GM18526 (cell line): ENCODE measurements at regions not wholly inside any gene's neighbourhood (a gene's known extent, or its start where the extent isn't known, plus 50 kb on each side); places are given as distances from the start of the nearest gene placed in this dataset.

Source experiments
- POLR2A ChIP-seq: IDR thresholded peaks from 3 replicates; pipeline ENCODE4 v1.6.1; 2011; ENCODE audit not compliant: insufficient read length; ENCODE audit errors: extremely low read depth

DNA sequence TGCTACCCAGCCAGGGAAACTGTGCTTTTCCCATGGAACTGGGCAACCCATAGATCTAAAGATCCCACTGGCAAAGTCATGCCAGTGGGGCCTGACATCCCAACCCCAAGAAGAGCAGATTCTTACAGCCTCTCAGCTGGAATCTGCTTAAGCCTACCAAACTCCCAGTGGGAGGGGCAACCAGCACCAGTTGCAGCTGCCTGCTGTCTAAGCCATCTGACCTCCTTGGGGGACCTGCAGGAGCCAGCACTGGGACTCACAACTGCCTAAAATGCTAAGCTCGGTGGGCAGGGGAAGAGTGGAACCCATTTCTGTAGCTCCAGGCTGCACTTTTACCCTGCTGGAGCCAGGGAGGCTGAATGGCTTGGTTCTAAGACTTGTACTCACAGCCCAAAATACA lies 770.7 kb upstream of the SLC8A1 start:
- no peak for TF ChIP-seq POLR2A

- TF ChIP-seq POLR2A, result no peak
These were observed 782.2 kb upstream of the SLC8A1 start for GRCh38 chr2:41234093-41234492.

- TF ChIP-seq POLR2A, result no peak
These were observed 789.6 kb upstream of the SLC8A1 start for GRCh38 chr2:41241325-41242000.

- TF ChIP-seq POLR2A, result no peak
These were observed 790.1 kb upstream of the SLC8A1 start for GRCh38 chr2:41242001-41242331.

GRCh38 chr2:41267929-41268659 lies 779.7 kb upstream of the PKDCC start:
- no peak for TF ChIP-seq POLR2A

GRCh38 chr2:41283079-41283775 lies 764.6 kb upstream of the PKDCC start:
- no peak for TF ChIP-seq POLR2A

DNA sequence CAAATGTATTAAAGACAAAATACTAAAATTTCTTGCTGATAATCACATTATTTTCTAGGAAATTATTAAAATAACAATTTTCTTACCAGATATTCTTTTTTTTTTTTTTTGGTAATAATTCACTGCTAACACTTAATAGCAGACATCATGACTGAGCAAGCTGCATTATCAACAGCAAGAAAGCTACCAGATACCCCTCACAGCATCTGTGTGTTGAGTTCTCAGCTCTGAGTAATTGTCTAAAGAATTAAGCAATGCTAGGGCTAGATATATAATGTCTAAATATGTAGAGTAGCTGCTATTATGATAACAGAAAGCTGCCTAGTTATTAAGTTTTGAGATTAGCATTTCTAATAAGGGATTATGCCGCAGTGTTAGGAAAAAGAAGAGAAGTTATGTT lies 754.3 kb upstream of the PKDCC start:
- no peak for TF ChIP-seq POLR2A

GRCh38 chr2:41294331-41294730 lies 753.5 kb upstream of the PKDCC start:
- TF ChIP-seq POLR2A, result no peak

DNA sequence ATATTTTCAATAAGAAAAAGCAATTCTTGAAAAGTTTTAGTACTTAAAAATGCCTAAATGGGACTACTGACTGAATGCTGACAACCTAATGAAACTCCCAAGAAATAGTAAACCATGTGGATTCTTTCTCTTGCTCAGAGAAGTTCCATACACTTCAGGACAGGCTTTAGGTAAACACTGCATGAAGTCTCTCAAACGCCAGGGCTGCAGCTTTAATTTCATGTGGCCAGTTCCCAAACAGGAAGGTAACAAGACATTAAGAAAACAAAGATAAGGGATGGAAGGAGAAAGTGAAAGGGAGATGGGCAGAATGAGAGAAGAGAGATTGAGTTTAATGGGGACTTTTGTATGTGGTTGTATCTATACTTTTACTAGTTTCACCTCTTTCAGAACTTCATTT lies 734.7 kb upstream of the PKDCC start:
- TF ChIP-seq POLR2A, result no peak

DNA sequence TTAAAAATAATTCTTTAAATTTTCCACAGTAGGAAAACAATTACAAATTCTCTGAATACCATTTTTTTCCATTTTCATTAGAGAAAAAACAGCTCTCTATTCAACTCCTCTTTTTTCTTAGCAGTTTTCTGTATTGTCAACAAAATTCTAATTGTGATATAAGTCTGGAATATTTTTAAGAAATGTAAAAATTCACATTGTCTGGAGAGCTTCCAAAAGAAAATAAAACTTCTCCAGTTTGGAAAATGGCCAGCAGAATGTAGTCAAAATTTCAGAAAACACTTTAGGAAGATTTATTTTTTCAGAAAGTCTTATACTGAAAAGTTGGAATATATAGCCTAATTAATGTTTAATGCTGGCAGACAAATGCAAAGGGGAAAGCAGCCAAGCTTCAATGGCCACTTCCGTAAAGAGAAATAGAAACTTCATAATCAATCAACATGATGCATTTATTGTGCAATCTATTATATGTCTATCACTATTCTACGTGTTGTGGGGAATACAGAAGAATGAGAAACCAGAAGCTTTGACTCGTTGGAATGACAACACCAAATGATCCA lies 733.2 kb upstream of the PKDCC start:
- no peak for TF ChIP-seq POLR2A

GRCh38 chr2:41319437-41319836 lies 728.4 kb upstream of the PKDCC start:
- no peak for TF ChIP-seq POLR2A

GRCh38 chr2:41320491-41320890 lies 727.3 kb upstream of the PKDCC start:
- no peak for TF ChIP-seq POLR2A

DNA sequence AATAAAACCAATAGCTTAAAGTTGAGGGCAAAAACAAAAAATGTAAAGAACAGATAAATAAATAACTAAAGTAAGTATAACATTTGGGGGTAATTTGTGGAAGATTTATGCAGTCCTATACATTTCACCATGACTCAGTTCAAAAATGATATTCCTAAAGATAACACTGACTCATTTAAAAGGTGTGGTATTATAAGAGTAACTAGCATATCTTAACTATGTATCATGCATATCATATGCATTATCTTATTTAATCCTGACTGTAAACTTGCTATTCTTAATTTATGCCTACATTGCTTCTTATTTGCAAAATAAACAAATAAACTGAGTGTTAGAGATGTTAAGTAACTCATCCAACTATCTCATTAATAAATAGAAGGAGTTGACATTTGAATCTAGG lies 726.5 kb upstream of the PKDCC start:
- no peak for TF ChIP-seq POLR2A

DNA sequence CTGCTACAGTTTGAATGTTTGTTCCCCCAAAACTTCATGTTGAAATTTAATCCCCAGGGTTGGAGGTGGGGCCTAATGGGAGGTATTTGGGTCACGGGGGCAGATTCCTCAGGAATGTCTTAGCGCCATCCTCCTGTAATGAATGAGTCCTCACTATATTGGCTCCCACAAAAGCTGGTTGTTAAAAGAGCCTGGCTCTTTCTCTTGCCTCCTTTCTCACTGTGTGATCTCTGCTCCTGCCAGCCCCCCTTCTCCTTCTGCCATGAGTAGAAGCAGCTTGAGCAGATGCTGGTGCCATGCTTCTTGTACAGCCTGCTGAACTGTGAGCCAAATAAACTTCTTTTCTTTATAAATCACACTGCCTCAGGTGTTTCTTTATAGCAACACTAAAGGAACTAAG lies 721.0 kb upstream of the PKDCC start:
- no peak for TF ChIP-seq POLR2A

DNA sequence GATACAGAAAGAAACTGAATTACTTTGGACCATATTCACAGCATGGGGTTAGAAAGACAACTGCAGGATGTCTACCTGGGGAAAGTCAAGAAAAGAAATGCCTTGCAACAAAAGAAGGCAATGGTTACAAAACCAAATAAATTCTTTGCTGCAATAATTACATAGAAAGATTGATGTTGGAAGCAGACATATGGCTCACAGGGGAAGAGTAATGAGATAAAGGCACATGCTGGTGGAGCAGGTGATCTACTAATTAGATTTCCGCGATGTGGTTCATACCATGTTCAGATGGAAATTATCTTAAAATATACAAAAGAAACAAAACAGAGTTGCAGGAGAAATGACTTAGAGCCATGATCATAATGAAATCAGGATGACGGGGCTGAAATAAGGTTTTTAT lies 718.8 kb upstream of the PKDCC start:
- TF ChIP-seq POLR2A, result no peak

DNA sequence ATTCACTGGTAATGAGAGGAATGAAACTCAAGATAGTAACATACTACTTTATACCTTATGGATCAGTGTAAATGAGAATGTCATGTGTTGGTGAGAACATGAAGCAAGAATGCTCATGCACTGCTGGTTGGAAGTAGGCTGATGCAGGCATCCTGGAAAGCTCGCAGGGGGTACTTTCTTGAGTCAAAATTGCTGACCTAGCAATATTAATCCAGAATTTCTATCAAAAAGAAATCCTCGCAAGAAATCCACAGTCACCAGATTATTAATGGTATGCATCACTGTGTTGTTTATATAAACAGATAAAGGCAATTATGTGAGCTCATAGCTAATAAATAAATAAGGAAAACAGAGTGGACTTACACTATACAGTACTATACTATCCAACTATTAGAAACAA lies 713.7 kb upstream of the PKDCC start:
- TF ChIP-seq POLR2A, result no peak
